Testis (tissue), 2 donors: ENCODE measurements at regions not wholly inside any gene's neighbourhood (a gene's known extent, or its start where the extent isn't known, plus 50 kb on each side); places are given as distances from the start of the nearest gene placed in this dataset.

ENCODE experiments used
- CTCF ChIP-seq, 3 experiments: fragments of 450-650 bp in 2 of 3; fragments of 200-600 bp in 1 of 3; sonication (generic) in 1 of 3; IDR thresholded peaks; one replicate each; pipeline ENCODE4 v1.5.1; 2016 to 2019; ENCODE audit warnings: antibody characterized with exemption in 3 of 3, mild to moderate bottlenecking in 2 of 3, moderate library complexity in 1 of 3
- POLR2A ChIP-seq: fragments of 450-650 bp; IDR thresholded peaks from one replicate; pipeline ENCODE4 v1.6.1; 2017; ENCODE audit warnings: antibody characterized with exemption, mild to moderate bottlenecking, moderate library complexity

- TF ChIP-seq CTCF (IDR thresholded peaks at IDR 0.05), result no peak
- TF ChIP-seq POLR2A, result no peak
Observed at GRCh38 chr5:166648736-166649135, 1642.7 kb upstream of the WWC1 start.
